ENCODE measurements at regions not wholly inside any gene's neighbourhood (a gene's known extent, or its start where the extent isn't known, plus 50 kb on each side); places are given as distances from the start of the nearest gene placed in this dataset.
"Not testable (repeated sequence)": the region's sequence is repeated elsewhere in the genome, so short reads cannot be mapped to it uniquely, and the experiment has no call there.

- TF ChIP-seq POLR2A, CTCF (IDR thresholded peaks at IDR 0.05): not testable (repeated sequence)
Observed at GRCh38 chr2:40025276-40025675, 246.2 kb upstream of the THUMPD2 start.

Measured in suprapubic skin (tissue), 3 donors.